Testis (tissue), 2 donors: ENCODE measurements at regions not wholly inside any gene's neighbourhood (a gene's known extent, or its start where the extent isn't known, plus 50 kb on each side); places are given as distances from the start of the nearest gene placed in this dataset.

Experiments
- DNase-seq: peaks from one replicate; pipeline ENCODE4 v3.0.0-alpha.2; 2019
- H3K27ac ChIP-seq, 2 donors: fragments of 200-600 bp; sonication (generic); one replicate each; pipeline ENCODE4 v1.5.1; 2019
- H3K27me3 ChIP-seq: fragments of 200-600 bp; sonication (generic); one replicate; pipeline ENCODE4 v1.5.1; 2019
- H3K36me3 ChIP-seq: fragments of 200-600 bp; sonication (generic); one replicate; pipeline ENCODE4 v1.5.1; 2017; ENCODE audit warnings: low read depth; ENCODE audit errors: missing control alignments
- H3K4me1 ChIP-seq: fragments of 200-600 bp; sonication (generic); one replicate; pipeline ENCODE4 v1.5.1; 2019
- H3K4me3 ChIP-seq, 2 donors: fragments of 200-600 bp; sonication (generic); one replicate each; pipeline ENCODE4 v1.5.1; 2017 to 2019
- H3K9me3 ChIP-seq: fragments of 200-600 bp; sonication (generic); one replicate; pipeline ENCODE4 v1.5.1; 2017
- CTCF ChIP-seq, 3 experiments: fragments of 450-650 bp in 2 of 3; fragments of 200-600 bp in 1 of 3; sonication (generic) in 1 of 3; IDR thresholded peaks; one replicate each; pipeline ENCODE4 v1.5.1; 2016 to 2019; ENCODE audit warnings: antibody characterized with exemption in 3 of 3, mild to moderate bottlenecking in 2 of 3, moderate library complexity in 1 of 3
- POLR2A ChIP-seq: fragments of 450-650 bp; IDR thresholded peaks from one replicate; pipeline ENCODE4 v1.6.1; 2017; ENCODE audit warnings: antibody characterized with exemption, mild to moderate bottlenecking, moderate library complexity
- WGBS, 2 donors: methylation state at CpG; one replicate each; pipeline ENCODE4 v1.1.5; 2018; 5-methylcytosine and 5-hydroxymethylcytosine counted together
- intact Hi-C: fragments of 100-400 bp; cut with DNase I; formaldehyde crosslinking; loops from one replicate; pipeline ENCODE4 v1.15.1; 2023; ENCODE audit warnings: low total_unique reads

GRCh38 chr1:76012341-76013205 is 62.0 kb upstream of the ST6GALNAC3 start:
- no peak overlapping the region for H3K27ac ChIP-seq
- no peak for DNase-seq
- no peaks in the 10 kb centered on the region for H3K27me3 ChIP-seq
- no peak overlapping the region for H3K4me3 ChIP-seq
- intact Hi-C loops: no loop called here
- H3K9me3 ChIP-seq: no peaks in the 10 kb centered on the region
- no peaks in the 10 kb centered on the region for H3K4me1 ChIP-seq
- no peak for TF ChIP-seq CTCF (IDR thresholded peaks at IDR 0.05)
- no peak for TF ChIP-seq POLR2A
- no peaks in the 10 kb centered on the region for H3K36me3 ChIP-seq
- WGBS, 2 donors: 69 to 90% methylated on average over 2 of the region's 2 CpGs

GRCh38 chr1:76013206-76013581 is 61.4 kb upstream of the ST6GALNAC3 start:
- intact Hi-C loops: no loop called here
- Histone ChIP-seq H3K27me3 (no peaks in the 10 kb centered on the region), H3K27ac (no peak overlapping the region), H3K36me3 (no peaks in the 10 kb centered on the region), H3K4me3 (no peak overlapping the region), H3K9me3 (no peaks in the 10 kb centered on the region), H3K4me1 (no peaks in the 10 kb centered on the region)
- no peak for DNase-seq
- TF ChIP-seq POLR2A (no peak), CTCF (IDR thresholded peaks at IDR 0.05) (no peak)

GRCh38 chr1:76015478-76016103 is 59.0 kb upstream of the ST6GALNAC3 start:
- H3K4me3 ChIP-seq: no peak overlapping the region
- TF ChIP-seq CTCF (IDR thresholded peaks at IDR 0.05) (no peak), POLR2A (no peak)
- WGBS, 2 donors: 95 to 98% methylated on average over 1 of the region's 1 CpG
- H3K27me3 ChIP-seq: no peaks in the 10 kb centered on the region
- no peaks in the 10 kb centered on the region for H3K4me1 ChIP-seq
- no peaks in the 10 kb centered on the region for H3K9me3 ChIP-seq
- no peaks in the 10 kb centered on the region for H3K36me3 ChIP-seq
- H3K27ac ChIP-seq: no peak overlapping the region
- DNase-seq: no peak
- intact Hi-C loops: no loop called here

GRCh38 chr1:76018045-76018444 is 56.5 kb upstream of the ST6GALNAC3 start:
- no peaks in the 10 kb centered on the region for H3K9me3 ChIP-seq
- no peak for DNase-seq
- no peak overlapping the region for H3K27ac ChIP-seq
- WGBS, 2 donors: 62 to 100% methylated on average over 2 of the region's 2 CpGs
- H3K4me3 ChIP-seq: no peak overlapping the region
- no peaks in the 10 kb centered on the region for H3K27me3 ChIP-seq
- TF ChIP-seq POLR2A (no peak), CTCF (IDR thresholded peaks at IDR 0.05) (no peak)
- H3K36me3 ChIP-seq: no peaks in the 10 kb centered on the region
- H3K4me1 ChIP-seq: no peaks in the 10 kb centered on the region
- intact Hi-C loops: no loop called here
